ENCODE measurements at regions not wholly inside any gene's neighbourhood (a gene's known extent, or its start where the extent isn't known, plus 50 kb on each side); places are given as distances from the start of the nearest gene placed in this dataset.

- 83% methylated on average over 8 of the region's 8 CpGs; no CpG with 5 or more reads in 1 of the 2 experiments for WGBS, 2 experiments (ENCODE audit: extremely low coverage in 1 of 2, insufficient coverage in 1 of 2, insufficient read length in 1 of 2, insufficient replicate concordance in 2 of 2, low coverage in 1 of 2, low lambda C conversion rate in 2 of 2, missing lambda C conversion rate in 1 of 2)
- H2BK12ac ChIP-seq (ENCODE audit: low read depth, low read length): no peak overlapping the region
Observed at GRCh38 chr9:38146844-38147243, 77.8 kb upstream of the SHB start.

More at GRCh38 chr9:38146844-38147243, 77.8 kb upstream of the SHB start:
- Histone ChIP-seq H3K4me2 (ENCODE audit: insufficient read depth in 1 of 2, low read depth in 2 of 2, low read length in 2 of 2) (no peak overlapping the region), H3K27me3 (replicated peaks in 1 of 4; ENCODE audit: control insufficient read depth in 3 of 4, extremely low read depth in 1 of 4, insufficient read depth in 3 of 4, low read length in 3 of 4) (peaks cover 0 to 2% (median 0%) of the 10 kb centered on the region in 4 experiments; a peak in 1 of 7 replicates), H3K36me3 (ENCODE audit: control insufficient read depth in 2 of 4, insufficient read depth in 4 of 4, low read length in 3 of 4) (no peaks in the 10 kb centered on the region), H3K4me3 (ENCODE audit: extremely low read depth in 1 of 4, insufficient read depth in 2 of 4, low read depth in 3 of 4, low read length in 4 of 4) (no peak overlapping the region), H3K23ac (ENCODE audit: insufficient read length) (no peak overlapping the region), H4K20me1 (replicated peaks in 1 of 2; ENCODE audit: control insufficient read depth in 1 of 2, insufficient read depth in 2 of 2, low read length in 2 of 2) (no peaks in the 10 kb centered on the region), H4K91ac (replicated peaks; ENCODE audit: insufficient read length, low read length) (no peak overlapping the region), H3K27ac (ENCODE audit: low read depth, low read length) (no peak overlapping the region), H3K23me2 (ENCODE audit: low read depth, low read length) (no peaks in the 10 kb centered on the region), H3K4ac (replicated peaks; ENCODE audit: insufficient read length, low read depth, low read length) (no peak overlapping the region), H2BK20ac (ENCODE audit: low read length) (no peak overlapping the region), H3K9ac (replicated peaks in 1 of 4; ENCODE audit: extremely low read depth in 1 of 4, low read depth in 3 of 4, low read length in 3 of 4) (no peak overlapping the region), H2BK15ac (ENCODE audit: low read length) (no peak overlapping the region), H3K18ac (ENCODE audit: extremely low read depth, low read length) (no peak overlapping the region), H4K8ac (ENCODE audit: extremely low read depth, insufficient read depth, low read length) (no peak overlapping the region), H3K79me2 (ENCODE audit: control insufficient read depth in 1 of 2, insufficient read depth in 2 of 2, low read length in 2 of 2) (no peaks in the 10 kb centered on the region), H2BK120ac (replicated peaks; ENCODE audit: low read depth, low read length) (no peak overlapping the region), H2AK5ac (ENCODE audit: low read depth, low read length) (no peak overlapping the region), H2AFZ (ENCODE audit: low read length) (no peak overlapping the region), H3K4me1 (replicated peaks in 1 of 4; ENCODE audit: control insufficient read depth in 3 of 4, insufficient read depth in 4 of 4, low read length in 3 of 4) (peaks cover 0 to 6% (median 3%) of the 10 kb centered on the region in 4 experiments; a peak in 2 of 7 replicates), H3K56ac (replicated peaks; ENCODE audit: insufficient read length, low read depth, low read length) (no peak overlapping the region), H2BK5ac (ENCODE audit: low read depth, low read length) (no peak overlapping the region), H4K5ac (ENCODE audit: insufficient read length, low read depth, low read length) (no peak overlapping the region), H3K79me1 (ENCODE audit: low read depth, low read length) (no peaks in the 10 kb centered on the region), H3K9me3 (ENCODE audit: insufficient read depth in 2 of 2, low read depth in 1 of 2, low read length in 1 of 2) (no peaks in the 10 kb centered on the region), H3K14ac (ENCODE audit: insufficient read length) (no peak overlapping the region)
- TF ChIP-seq YY1 (IDR thresholded peaks at IDR 0.05; ENCODE audit: low read depth, low read length) (no peak), ATF3 (IDR thresholded peaks at IDR 0.05; ENCODE audit: insufficient read depth, low read depth, low read length) (no peak), SP2 (IDR thresholded peaks at IDR 0.05; ENCODE audit: low read length) (no peak), RAD21 (IDR thresholded peaks at IDR 0.05 in 1 of 2, conservative IDR thresholded peaks at IDR 0.05 in 1 of 2; ENCODE audit: low read depth in 2 of 2, low read length in 2 of 2) (no peak)
- ChIA-PET POLR2A (ENCODE audit: partially characterized antibody) (no interaction called here), CTCF (ENCODE audit: partially characterized antibody) (interaction anchor here (0.7 to 3.3 kb wide), 4 partner anchors 14 to 233 kb away, joined by 3 to 21 read pairs (median 4); no protein-coding TSS in a partner anchor)
- no peak for DNase-seq (ENCODE audit: low read depth in 1 of 2, low spot score in 2 of 2)
- no peak for FAIRE-seq

All from H1 (cell line).